ENCODE measurements at regions not wholly inside any gene's neighbourhood (a gene's known extent, or its start where the extent isn't known, plus 50 kb on each side); places are given as distances from the start of the nearest gene placed in this dataset.

DNA sequence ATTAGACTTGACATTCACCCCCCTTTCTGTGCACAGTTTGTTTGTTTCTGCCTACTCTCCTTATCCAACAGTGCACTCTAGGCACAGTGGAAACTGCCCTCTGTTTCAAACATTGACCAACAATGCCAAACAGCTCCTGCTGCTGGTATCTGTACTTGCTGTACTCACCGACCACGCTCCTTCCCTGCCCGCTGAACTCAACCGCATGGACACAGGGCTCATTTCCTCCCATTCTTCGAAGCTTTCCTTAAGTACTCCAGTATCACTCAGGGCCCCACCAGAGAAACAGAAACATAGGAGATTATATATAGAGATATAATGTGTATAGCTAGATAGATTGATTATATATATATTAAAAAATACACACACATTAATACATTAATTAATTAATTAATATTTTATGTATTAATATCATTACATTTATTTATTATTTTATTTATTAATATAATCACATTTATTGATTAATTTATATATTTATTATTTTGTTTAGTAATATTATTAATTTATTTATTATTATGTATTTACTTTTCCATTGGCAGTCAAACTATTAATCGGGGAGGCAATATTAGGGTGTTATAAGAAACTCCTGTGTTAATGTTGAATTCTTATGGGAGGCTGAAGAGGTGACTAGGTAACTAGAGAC lies 1528.2 kb downstream of the EFNB2 start:
- Histone ChIP-seq H3K9me3 (ENCODE audit: insufficient read depth in 2 of 2, low read depth in 1 of 2, low read length in 1 of 2) (no peaks in the 10 kb centered on the region), H2BK5ac (ENCODE audit: low read depth, low read length) (no peak overlapping the region), H3K56ac (replicated peaks; ENCODE audit: insufficient read length, low read depth, low read length) (no peak overlapping the region), H3K4me3 (ENCODE audit: extremely low read depth in 1 of 4, insufficient read depth in 2 of 4, low read depth in 3 of 4, low read length in 4 of 4) (no peak overlapping the region), H4K20me1 (replicated peaks in 1 of 2; ENCODE audit: control insufficient read depth in 1 of 2, insufficient read depth in 2 of 2, low read length in 2 of 2) (no peaks in the 10 kb centered on the region), H3K9ac (replicated peaks in 1 of 4; ENCODE audit: extremely low read depth in 1 of 4, low read depth in 3 of 4, low read length in 3 of 4) (no peak overlapping the region), H2BK12ac (ENCODE audit: low read depth, low read length) (no peak overlapping the region), H4K8ac (ENCODE audit: extremely low read depth, insufficient read depth, low read length) (no peak overlapping the region), H3K23ac (ENCODE audit: insufficient read length) (no peak overlapping the region), H2BK15ac (ENCODE audit: low read length) (no peak overlapping the region), H3K79me1 (ENCODE audit: low read depth, low read length) (no peaks in the 10 kb centered on the region), H3K79me2 (ENCODE audit: control insufficient read depth in 1 of 2, insufficient read depth in 2 of 2, low read length in 2 of 2) (no peaks in the 10 kb centered on the region), H3K14ac (ENCODE audit: insufficient read length) (no peak overlapping the region), H3K36me3 (ENCODE audit: control insufficient read depth in 2 of 4, insufficient read depth in 4 of 4, low read length in 3 of 4) (no peaks in the 10 kb centered on the region), H3K4me1 (replicated peaks in 1 of 4; ENCODE audit: control insufficient read depth in 3 of 4, insufficient read depth in 4 of 4, low read length in 3 of 4) (no peaks in the 10 kb centered on the region), H2BK120ac (replicated peaks; ENCODE audit: low read depth, low read length) (no peak overlapping the region), H4K5ac (ENCODE audit: insufficient read length, low read depth, low read length) (no peak overlapping the region), H3K27ac (ENCODE audit: low read depth, low read length) (no peak overlapping the region), H3K4ac (replicated peaks; ENCODE audit: insufficient read length, low read depth, low read length) (no peak overlapping the region), H2AFZ (ENCODE audit: low read length) (no peak overlapping the region), H2AK5ac (ENCODE audit: low read depth, low read length) (no peak overlapping the region), H3K23me2 (ENCODE audit: low read depth, low read length) (no peaks in the 10 kb centered on the region), H3K4me2 (ENCODE audit: insufficient read depth in 1 of 2, low read depth in 2 of 2, low read length in 2 of 2) (no peak overlapping the region), H3K18ac (ENCODE audit: extremely low read depth, low read length) (no peak overlapping the region), H3K27me3 (replicated peaks in 1 of 4; ENCODE audit: control insufficient read depth in 3 of 4, extremely low read depth in 1 of 4, insufficient read depth in 3 of 4, low read length in 3 of 4) (no peaks in the 10 kb centered on the region), H4K91ac (replicated peaks; ENCODE audit: insufficient read length, low read length) (no peak overlapping the region), H2BK20ac (ENCODE audit: low read length) (no peak overlapping the region)
- CTCF ChIA-PET (ENCODE audit: partially characterized antibody): no interaction called here
- 97% methylated on average over 6 of the region's 6 CpGs; no CpG with 5 or more reads in 1 of the 2 experiments for WGBS, 2 experiments (ENCODE audit: extremely low coverage in 1 of 2, insufficient coverage in 1 of 2, insufficient read length in 1 of 2, insufficient replicate concordance in 2 of 2, low coverage in 1 of 2, low lambda C conversion rate in 2 of 2, missing lambda C conversion rate in 1 of 2)
- no peak for DNase-seq (ENCODE audit: low read depth in 1 of 2, low spot score in 2 of 2)
- no peak for FAIRE-seq
- TF ChIP-seq HDAC6 (IDR thresholded peaks at IDR 0.05; ENCODE audit: low read depth, low read length) (no peak), POU5F1 (IDR thresholded peaks at IDR 0.05; ENCODE audit: low read depth, low read length) (no peak), GTF2F1 (IDR thresholded peaks at IDR 0.05; ENCODE audit: borderline replicate concordance, low read depth, low read length) (no peak), JUND (IDR thresholded peaks at IDR 0.05; ENCODE audit: low read length) (no peak), CHD2 (IDR thresholded peaks at IDR 0.05; ENCODE audit: low read length) (no peak), POLR2A (IDR thresholded peaks at IDR 0.05; ENCODE audit: control extremely low read depth in 1 of 2, low read depth in 2 of 2, low read length in 2 of 2) (no peak), JUN (IDR thresholded peaks at IDR 0.05; ENCODE audit: low read depth, low read length) (no peak), SIX5 (IDR thresholded peaks at IDR 0.05; ENCODE audit: low read depth, low read length) (no peak), SRF (IDR thresholded peaks at IDR 0.05; ENCODE audit: low read depth, low read length) (no peak), CEBPB (IDR thresholded peaks at IDR 0.05; ENCODE audit: low read depth, low read length) (no peak)
- POLR2A ChIA-PET (ENCODE audit: partially characterized antibody): no interaction called here
